Left ventricle myocardium inferior (tissue), 1 donor: ENCODE measurements at regions not wholly inside any gene's neighbourhood (a gene's known extent, or its start where the extent isn't known, plus 50 kb on each side); places are given as distances from the start of the nearest gene placed in this dataset.

Experiments
- DNase-seq: peaks from one replicate; pipeline ENCODE4 v3.0.0-alpha.2; 2020
- H3K27ac ChIP-seq: fragments of 200-600 bp; replicated peaks from 2 replicates; pipeline ENCODE4 v1.8.0; 2021
- H3K27me3 ChIP-seq: fragments of 200-600 bp; 2 replicates; pipeline ENCODE4 v1.8.0; 2021; ENCODE audit warnings: low read depth
- H3K36me3 ChIP-seq: fragments of 200-600 bp; 2 replicates; pipeline ENCODE4 v1.8.0; 2021
- H3K4me1 ChIP-seq: fragments of 200-600 bp; 2 replicates; pipeline ENCODE4 v1.8.0; 2021
- H3K4me3 ChIP-seq: fragments of 200-600 bp; 2 replicates; pipeline ENCODE4 v1.8.0; 2021; ENCODE audit warnings: mild to moderate bottlenecking, moderate library complexity
- H3K9me3 ChIP-seq: fragments of 200-600 bp; replicated peaks from 2 replicates; pipeline ENCODE4 v1.8.0; 2021
- intact Hi-C: fragments of 100-400 bp; cut with micrococcal nuclease; formaldehyde crosslinking; loops from one replicate; pipeline ENCODE4 v1.11.0; 2022
- TF ChIP-seq, protein P1 (sequence below): fragments of 200-600 bp; IDR thresholded peaks from 2 replicates; pipeline ENCODE4 v1.8.0; 2021; ENCODE audit warnings: antibody characterized with exemption, mild to moderate bottlenecking, borderline replicate concordance
- donor health status: DM: no; HTN: yes; CAD: no; lungs with severe emphysema.

DNA sequence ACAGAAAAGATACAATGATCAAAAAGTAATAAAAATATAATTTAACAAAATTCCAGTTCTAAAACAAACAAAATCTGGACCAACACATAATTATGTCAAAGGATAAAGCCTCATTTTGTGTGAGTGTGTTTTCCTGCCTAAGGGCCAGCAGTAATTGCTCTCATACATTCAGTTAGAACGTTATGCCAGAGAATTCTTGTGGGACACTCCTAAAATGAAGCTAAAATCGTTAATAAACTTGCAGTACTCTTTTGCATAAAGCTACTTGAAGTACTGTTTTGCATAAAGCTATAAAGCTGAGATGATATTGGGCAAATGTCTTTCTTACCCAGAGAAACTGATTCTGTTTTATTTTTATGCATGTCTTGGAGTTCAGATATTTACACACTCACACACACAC lies 1072.3 kb downstream of the MAT2B start:
- no peaks in the 10 kb centered on the region for H3K4me1 ChIP-seq
- intact Hi-C loops: no loop called here
- no peak overlapping the region for H3K4me3 ChIP-seq
- no peak overlapping the region for H3K27ac ChIP-seq
- TF ChIP-seq, protein P1, sequence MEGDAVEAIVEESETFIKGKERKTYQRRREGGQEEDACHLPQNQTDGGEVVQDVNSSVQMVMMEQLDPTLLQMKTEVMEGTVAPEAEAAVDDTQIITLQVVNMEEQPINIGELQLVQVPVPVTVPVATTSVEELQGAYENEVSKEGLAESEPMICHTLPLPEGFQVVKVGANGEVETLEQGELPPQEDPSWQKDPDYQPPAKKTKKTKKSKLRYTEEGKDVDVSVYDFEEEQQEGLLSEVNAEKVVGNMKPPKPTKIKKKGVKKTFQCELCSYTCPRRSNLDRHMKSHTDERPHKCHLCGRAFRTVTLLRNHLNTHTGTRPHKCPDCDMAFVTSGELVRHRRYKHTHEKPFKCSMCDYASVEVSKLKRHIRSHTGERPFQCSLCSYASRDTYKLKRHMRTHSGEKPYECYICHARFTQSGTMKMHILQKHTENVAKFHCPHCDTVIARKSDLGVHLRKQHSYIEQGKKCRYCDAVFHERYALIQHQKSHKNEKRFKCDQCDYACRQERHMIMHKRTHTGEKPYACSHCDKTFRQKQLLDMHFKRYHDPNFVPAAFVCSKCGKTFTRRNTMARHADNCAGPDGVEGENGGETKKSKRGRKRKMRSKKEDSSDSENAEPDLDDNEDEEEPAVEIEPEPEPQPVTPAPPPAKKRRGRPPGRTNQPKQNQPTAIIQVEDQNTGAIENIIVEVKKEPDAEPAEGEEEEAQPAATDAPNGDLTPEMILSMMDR: no peak
- no peaks in the 10 kb centered on the region for H3K27me3 ChIP-seq
- H3K9me3 ChIP-seq: no peaks in the 10 kb centered on the region
- DNase-seq: no peak
- H3K36me3 ChIP-seq: no peaks in the 10 kb centered on the region

DNA sequence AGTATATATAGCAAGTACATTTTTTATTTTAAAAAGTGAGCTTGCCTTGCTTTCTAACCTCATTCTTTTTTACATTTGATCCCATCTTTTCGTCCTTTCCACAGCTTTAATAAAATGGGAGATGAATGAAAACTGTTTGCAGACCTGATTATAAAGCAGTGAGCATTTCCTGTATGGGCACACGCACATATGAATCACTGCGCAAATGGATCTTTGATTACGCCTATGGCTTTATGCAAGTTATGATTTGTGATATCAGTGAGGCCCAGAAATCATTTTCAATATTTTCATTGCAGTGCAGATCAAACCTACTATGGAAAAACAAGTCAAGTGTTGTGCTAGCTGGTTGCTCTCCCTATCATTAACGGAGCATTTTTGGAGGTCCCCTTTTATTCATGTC lies 1073.0 kb downstream of the MAT2B start:
- intact Hi-C loops: no loop called here
- Histone ChIP-seq H3K9me3 (no peaks in the 10 kb centered on the region), H3K27ac (no peak overlapping the region), H3K4me1 (no peaks in the 10 kb centered on the region), H3K4me3 (no peak overlapping the region), H3K36me3 (no peaks in the 10 kb centered on the region), H3K27me3 (no peaks in the 10 kb centered on the region)
- DNase-seq: no peak
- TF ChIP-seq, protein P1: no peak

DNA sequence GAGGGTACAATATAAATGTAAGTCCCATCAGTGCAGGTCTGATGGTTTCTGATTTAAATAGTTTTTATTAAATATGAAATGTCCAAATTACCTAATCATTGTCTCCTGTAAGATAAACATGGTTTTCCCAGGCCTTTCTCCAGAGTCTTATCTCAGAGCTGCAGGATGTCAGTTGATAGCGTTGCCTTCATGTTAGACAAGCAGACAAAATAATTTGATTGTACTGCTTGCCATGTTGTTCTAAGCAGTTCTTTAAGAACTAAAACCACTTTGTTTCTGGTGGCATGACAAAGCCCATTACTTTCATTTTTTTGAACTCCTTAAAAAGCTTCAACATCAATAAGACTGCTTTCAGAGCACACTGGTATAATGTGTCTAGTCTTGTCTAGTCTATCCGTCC lies 1073.5 kb downstream of the MAT2B start:
- DNase-seq: no peak
- H3K4me3 ChIP-seq: no peak overlapping the region
- no peaks in the 10 kb centered on the region for H3K4me1 ChIP-seq
- intact Hi-C loops: no loop called here
- TF ChIP-seq, protein P1: no peak
- H3K36me3 ChIP-seq: no peaks in the 10 kb centered on the region
- no peaks in the 10 kb centered on the region for H3K9me3 ChIP-seq
- H3K27me3 ChIP-seq: no peaks in the 10 kb centered on the region
- H3K27ac ChIP-seq: no peak overlapping the region

DNA sequence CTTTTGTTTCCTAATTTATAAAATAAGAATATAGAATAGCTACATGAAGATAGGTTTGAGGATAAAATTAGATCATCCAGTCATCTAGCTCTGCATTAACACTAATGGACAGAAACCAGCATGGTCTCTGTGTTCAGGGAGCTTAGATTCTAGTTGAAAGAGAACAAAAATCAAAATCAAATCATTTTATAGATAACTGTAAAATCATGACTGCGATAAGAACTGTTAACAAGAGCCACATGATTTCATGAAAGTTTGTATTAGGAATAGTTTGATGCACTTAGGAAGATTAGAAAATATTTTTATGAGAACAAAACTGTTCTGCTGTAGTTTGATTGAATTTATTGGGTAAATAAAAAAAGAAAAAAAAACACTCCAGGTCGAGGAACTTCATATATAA lies 1074.7 kb downstream of the MAT2B start:
- no peaks in the 10 kb centered on the region for H3K9me3 ChIP-seq
- intact Hi-C loops: no loop called here
- H3K27me3 ChIP-seq: no peaks in the 10 kb centered on the region
- H3K36me3 ChIP-seq: no peaks in the 10 kb centered on the region
- H3K27ac ChIP-seq: no peak overlapping the region
- DNase-seq: no peak
- TF ChIP-seq, protein P1: no peak
- H3K4me3 ChIP-seq: no peak overlapping the region
- no peaks in the 10 kb centered on the region for H3K4me1 ChIP-seq

DNA sequence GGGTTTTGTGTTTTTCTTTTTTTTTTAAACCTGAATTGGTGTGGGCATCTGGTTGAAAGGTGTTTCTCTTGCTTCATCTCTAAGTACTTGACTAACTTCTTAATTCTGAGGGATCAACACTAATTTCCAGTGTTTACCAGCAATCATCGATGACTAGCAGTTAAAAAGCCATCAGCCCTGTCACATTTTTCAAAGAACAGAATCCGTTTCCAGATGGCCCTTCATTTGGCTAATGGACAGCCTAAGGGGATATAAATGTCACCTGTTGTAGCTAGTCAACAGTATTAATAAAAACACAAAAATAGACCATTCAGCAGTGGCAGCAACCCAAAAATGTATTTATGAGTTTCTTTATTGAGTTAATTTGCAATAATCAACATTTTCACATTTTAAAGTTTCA lies 1076.5 kb downstream of the MAT2B start:
- Histone ChIP-seq H3K4me1 (no peaks in the 10 kb centered on the region), H3K27me3 (no peaks in the 10 kb centered on the region), H3K9me3 (no peaks in the 10 kb centered on the region), H3K36me3 (no peaks in the 10 kb centered on the region), H3K27ac (no peak overlapping the region), H3K4me3 (no peak overlapping the region)
- no peak for DNase-seq
- TF ChIP-seq, protein P1: no peak
- intact Hi-C loops: no loop called here

DNA sequence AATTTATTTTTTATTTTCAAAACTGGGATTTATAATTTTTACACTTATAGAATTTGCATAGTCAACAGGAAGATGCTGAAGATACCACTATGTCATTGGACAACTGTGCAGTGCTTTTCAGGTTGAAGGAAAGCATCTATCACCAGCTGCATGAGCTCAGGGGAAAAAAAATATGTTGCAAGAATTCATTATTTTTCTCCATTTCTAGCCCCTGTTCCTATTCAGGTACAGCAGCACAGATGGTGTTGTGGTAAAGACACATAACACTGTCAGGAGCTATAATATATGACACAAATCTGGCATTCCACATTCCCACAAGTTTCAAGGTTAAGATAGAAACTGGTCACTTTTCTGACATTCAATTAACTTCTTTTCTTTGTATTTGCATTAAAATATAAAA lies 1088.6 kb downstream of the MAT2B start:
- Histone ChIP-seq H3K4me1 (no peaks in the 10 kb centered on the region), H3K9me3 (peaks cover 4% of the 10 kb centered on the region), H3K27me3 (no peaks in the 10 kb centered on the region), H3K27ac (no peak overlapping the region), H3K36me3 (no peaks in the 10 kb centered on the region), H3K4me3 (no peak overlapping the region)
- no peak for DNase-seq
- TF ChIP-seq, protein P1: no peak
- intact Hi-C loops: no loop called here
